ENCODE measurements at regions not wholly inside any gene's neighbourhood (a gene's known extent, or its start where the extent isn't known, plus 50 kb on each side); places are given as distances from the start of the nearest gene placed in this dataset.

DNA sequence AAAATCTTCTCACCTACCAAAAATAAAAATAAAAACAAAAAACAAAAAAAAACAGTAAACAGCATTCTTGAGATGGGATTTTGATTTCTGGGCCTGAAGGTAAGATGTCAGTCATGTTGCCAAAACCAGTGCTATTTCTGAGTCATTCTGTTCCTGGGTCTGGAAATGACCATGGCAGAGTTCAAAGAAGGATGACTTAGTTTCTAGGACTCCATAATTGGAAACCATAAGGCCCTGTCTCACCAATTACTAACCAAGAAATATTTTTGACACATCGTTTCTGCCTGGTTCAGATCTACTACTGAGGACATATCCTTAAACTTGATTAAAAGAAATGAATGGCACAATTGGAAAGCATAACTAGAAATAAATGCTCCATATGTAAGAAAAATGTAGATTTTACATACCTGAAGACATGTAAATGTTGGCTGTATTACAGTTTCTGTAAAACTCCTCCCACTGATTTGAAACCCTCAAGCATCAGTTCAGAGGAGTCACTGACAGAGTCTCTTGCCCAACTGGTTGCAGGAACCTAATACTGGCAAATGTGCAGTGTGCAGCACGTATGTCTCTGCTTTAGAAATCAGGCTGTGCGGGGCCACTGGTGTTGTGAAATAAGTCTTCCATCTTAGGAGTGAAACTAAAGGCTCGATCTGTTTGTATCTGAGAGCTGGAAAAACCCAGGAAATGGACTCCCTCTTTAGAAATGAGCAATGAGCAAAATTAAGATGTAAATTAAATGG is 84.8 kb upstream of the EGR2 start:
- no peaks in the 10 kb centered on the region for H3K9me1 ChIP-seq (ENCODE audit: insufficient read depth, low read length)
- H2BK15ac ChIP-seq (ENCODE audit: low read depth, low read length), result no peak overlapping the region
- ChIA-PET POLR2A (ENCODE audit: unreplicated experiment) (no interaction called here), CTCF (no interaction called here)
- H3K4me1 ChIP-seq (ENCODE audit: control insufficient read depth, insufficient read depth, low read length), result no peaks in the 10 kb centered on the region
- H3K18ac ChIP-seq (ENCODE audit: low read depth, low read length), result no peak overlapping the region
- no peak overlapping the region for H3K4ac ChIP-seq (ENCODE audit: low read depth, low read length)
- no peak overlapping the region for H3K56ac ChIP-seq (ENCODE audit: extremely low read depth, insufficient read depth, low read length)
- no peaks in the 10 kb centered on the region for H3K9me3 ChIP-seq (ENCODE audit: control insufficient read depth, insufficient read depth, low read length)
- in situ Hi-C loops (cut with MboI; ENCODE audit: low sequenced_read_pairs), result no loop called here
- dilution Hi-C loops (cut with HindIII; ENCODE audit: low sequenced_read_pairs, unreplicated experiment), result no loop called here
- no peak overlapping the region for H3K4me3 ChIP-seq (ENCODE audit: insufficient read depth, low read depth, low read length)
- no peak overlapping the region for H3K27ac ChIP-seq (ENCODE audit: insufficient read depth, low read length)
- no peak overlapping the region for H2BK20ac ChIP-seq (ENCODE audit: low read depth, low read length)
- no peak overlapping the region for H3K9ac ChIP-seq (ENCODE audit: low read depth, low read length)
- no peak overlapping the region for H4K8ac ChIP-seq (ENCODE audit: low read depth in 2 of 2, low read length in 2 of 2)
- DNase-seq (no peak), ATAC-seq (ENCODE audit: low read depth) (no peak)
- no peak overlapping the region for H3K23ac ChIP-seq (ENCODE audit: low read depth, low read length)
- no peak overlapping the region for H3K14ac ChIP-seq (replicated peaks; ENCODE audit: low read depth, low read length)
- H2AK5ac ChIP-seq (ENCODE audit: low read depth, low read length), result no peak overlapping the region
- no peak overlapping the region for H2AK9ac ChIP-seq (replicated peaks; ENCODE audit: low read depth, low read length, poor library complexity)
- H4K91ac ChIP-seq (ENCODE audit: insufficient read depth, low read depth, low read length), result no peak overlapping the region
- 83% methylated on average over 1 of the region's 4 CpGs; no CpG with 5 or more reads in 1 of the 2 experiments for WGBS, 2 experiments (ENCODE audit: extremely low coverage in 2 of 2, insufficient read length in 1 of 2)
- TF ChIP-seq BHLHE40 (IDR thresholded peaks at IDR 0.05; ENCODE audit: low read depth, low read length) (no peak), CHD1 (IDR thresholded peaks at IDR 0.05; ENCODE audit: low read depth, low read length) (no peak), SMC3 (IDR thresholded peaks at IDR 0.05; ENCODE audit: low read depth, low read length) (no peak), POLR2A (IDR thresholded peaks at IDR 0.05; ENCODE audit: low read depth, low read length) (no peak), RFX5 (IDR thresholded peaks at IDR 0.05; ENCODE audit: low read depth, low read length) (no peak), MAFK (IDR thresholded peaks at IDR 0.05; ENCODE audit: low read depth, low read length) (no peak), MXI1 (IDR thresholded peaks at IDR 0.05; ENCODE audit: borderline replicate concordance, low read depth, low read length) (no peak), MAZ (IDR thresholded peaks at IDR 0.05; ENCODE audit: borderline replicate concordance, low read depth, low read length) (no peak), FOS (IDR thresholded peaks at IDR 0.05; ENCODE audit: low read depth, low read length) (no peak), RCOR1 (IDR thresholded peaks at IDR 0.05; ENCODE audit: insufficient replicate concordance, low read length) (no peak), CEBPB (IDR thresholded peaks at IDR 0.05; ENCODE audit: low read depth, low read length) (no peak), RAD21 (IDR thresholded peaks at IDR 0.05; ENCODE audit: low read length) (no peak)
- TF ChIP-seq, protein P1, sequence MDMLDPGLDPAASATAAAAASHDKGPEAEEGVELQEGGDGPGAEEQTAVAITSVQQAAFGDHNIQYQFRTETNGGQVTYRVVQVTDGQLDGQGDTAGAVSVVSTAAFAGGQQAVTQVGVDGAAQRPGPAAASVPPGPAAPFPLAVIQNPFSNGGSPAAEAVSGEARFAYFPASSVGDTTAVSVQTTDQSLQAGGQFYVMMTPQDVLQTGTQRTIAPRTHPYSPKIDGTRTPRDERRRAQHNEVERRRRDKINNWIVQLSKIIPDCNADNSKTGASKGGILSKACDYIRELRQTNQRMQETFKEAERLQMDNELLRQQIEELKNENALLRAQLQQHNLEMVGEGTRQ (IDR thresholded peaks at IDR 0.05; ENCODE audit: low read depth, low read length), result no peak
- TF ChIP-seq, protein P2, sequence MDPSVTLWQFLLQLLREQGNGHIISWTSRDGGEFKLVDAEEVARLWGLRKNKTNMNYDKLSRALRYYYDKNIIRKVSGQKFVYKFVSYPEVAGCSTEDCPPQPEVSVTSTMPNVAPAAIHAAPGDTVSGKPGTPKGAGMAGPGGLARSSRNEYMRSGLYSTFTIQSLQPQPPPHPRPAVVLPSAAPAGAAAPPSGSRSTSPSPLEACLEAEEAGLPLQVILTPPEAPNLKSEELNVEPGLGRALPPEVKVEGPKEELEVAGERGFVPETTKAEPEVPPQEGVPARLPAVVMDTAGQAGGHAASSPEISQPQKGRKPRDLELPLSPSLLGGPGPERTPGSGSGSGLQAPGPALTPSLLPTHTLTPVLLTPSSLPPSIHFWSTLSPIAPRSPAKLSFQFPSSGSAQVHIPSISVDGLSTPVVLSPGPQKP (IDR thresholded peaks at IDR 0.05; ENCODE audit: borderline replicate concordance, low read depth, low read length), result no peak
- TF ChIP-seq, protein P3, sequence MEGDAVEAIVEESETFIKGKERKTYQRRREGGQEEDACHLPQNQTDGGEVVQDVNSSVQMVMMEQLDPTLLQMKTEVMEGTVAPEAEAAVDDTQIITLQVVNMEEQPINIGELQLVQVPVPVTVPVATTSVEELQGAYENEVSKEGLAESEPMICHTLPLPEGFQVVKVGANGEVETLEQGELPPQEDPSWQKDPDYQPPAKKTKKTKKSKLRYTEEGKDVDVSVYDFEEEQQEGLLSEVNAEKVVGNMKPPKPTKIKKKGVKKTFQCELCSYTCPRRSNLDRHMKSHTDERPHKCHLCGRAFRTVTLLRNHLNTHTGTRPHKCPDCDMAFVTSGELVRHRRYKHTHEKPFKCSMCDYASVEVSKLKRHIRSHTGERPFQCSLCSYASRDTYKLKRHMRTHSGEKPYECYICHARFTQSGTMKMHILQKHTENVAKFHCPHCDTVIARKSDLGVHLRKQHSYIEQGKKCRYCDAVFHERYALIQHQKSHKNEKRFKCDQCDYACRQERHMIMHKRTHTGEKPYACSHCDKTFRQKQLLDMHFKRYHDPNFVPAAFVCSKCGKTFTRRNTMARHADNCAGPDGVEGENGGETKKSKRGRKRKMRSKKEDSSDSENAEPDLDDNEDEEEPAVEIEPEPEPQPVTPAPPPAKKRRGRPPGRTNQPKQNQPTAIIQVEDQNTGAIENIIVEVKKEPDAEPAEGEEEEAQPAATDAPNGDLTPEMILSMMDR (conservative IDR thresholded peaks at IDR 0.05; ENCODE audit: low read depth, low read length), result no peak
- H3K36me3 ChIP-seq (ENCODE audit: control insufficient read depth, insufficient read depth, low read length), result no peaks in the 10 kb centered on the region
- H2BK120ac ChIP-seq (ENCODE audit: low read depth, low read length), result no peak overlapping the region
- no peaks in the 10 kb centered on the region for H4K20me1 ChIP-seq (ENCODE audit: insufficient read depth, low read length)
- no peak overlapping the region for H4K5ac ChIP-seq (ENCODE audit: low read depth, low read length)
- no peak overlapping the region for H2AFZ ChIP-seq (replicated peaks; ENCODE audit: low read length, poor library complexity)
- intact Hi-C loops (cut with micrococcal nuclease), result no loop called here
- no peaks in the 10 kb centered on the region for H3K27me3 ChIP-seq (ENCODE audit: control insufficient read depth, insufficient read depth, low read length)
- no peak overlapping the region for H2BK5ac ChIP-seq (ENCODE audit: low read depth, low read length, poor library complexity, severe bottlenecking)
- H3K4me2 ChIP-seq (ENCODE audit: low read depth, low read length), result no peak overlapping the region
- BruUV-seq (replicated peaks), result no TSS peak
- H3K79me1 ChIP-seq (ENCODE audit: low read depth in 1 of 2, low read length in 2 of 2), result no peaks in the 10 kb centered on the region

All from IMR-90 (cell line).